IPS DF 4.7 (cell line): ENCODE measurements at regions not wholly inside any gene's neighbourhood (a gene's known extent, or its start where the extent isn't known, plus 50 kb on each side); places are given as distances from the start of the nearest gene placed in this dataset.

Source experiments
- DNase-seq: peaks from one replicate; pipeline ENCODE4 v3.0.0-alpha.2; 2013; ENCODE audit warnings: low spot score; ENCODE audit errors: extremely low read depth

GRCh38 chr3:106731230-106731629, 646.0 kb upstream of the CCDC54 start:
- DNase-seq = no peak

GRCh38 chr3:106734712-106735111, 642.5 kb upstream of the CCDC54 start:
- DNase-seq = no peak

- DNase-seq = no peak
Observed at GRCh38 chr3:106737265-106737664, 640.0 kb upstream of the CCDC54 start.

GRCh38 chr3:106740116-106740515, 637.1 kb upstream of the CCDC54 start:
- DNase-seq = no peak

GRCh38 chr3:106745344-106746168, 631.7 kb upstream of the CCDC54 start:
- DNase-seq = no peak

GRCh38 chr3:106746286-106746685, 631.0 kb upstream of the CCDC54 start:
- no peak for DNase-seq

GRCh38 chr3:106748472-106749262, 628.6 kb upstream of the CCDC54 start:
- no peak for DNase-seq

- no peak for DNase-seq
Observed at GRCh38 chr3:106750092-106750491, 627.1 kb upstream of the CCDC54 start.

GRCh38 chr3:106755336-106755735, 621.9 kb upstream of the CCDC54 start:
- DNase-seq = no peak

GRCh38 chr3:106756901-106757300, 620.3 kb upstream of the CCDC54 start:
- no peak for DNase-seq

- DNase-seq = no peak
Observed at GRCh38 chr3:106758459-106758858, 618.8 kb upstream of the CCDC54 start.

- no peak for DNase-seq
Observed at GRCh38 chr3:106759731-106760130, 617.5 kb upstream of the CCDC54 start.

- no peak for DNase-seq
Observed at GRCh38 chr3:106765342-106765741, 611.9 kb upstream of the CCDC54 start.

- no peak for DNase-seq
Observed at GRCh38 chr3:106768941-106769480, 608.2 kb upstream of the CCDC54 start.

- no peak for DNase-seq
Observed at GRCh38 chr3:106773795-106774194, 603.4 kb upstream of the CCDC54 start.

GRCh38 chr3:106783231-106783630, 594.0 kb upstream of the CCDC54 start:
- no peak for DNase-seq

- DNase-seq = no peak
Observed at GRCh38 chr3:106789276-106789675, 588.0 kb upstream of the CCDC54 start.

GRCh38 chr3:106792716-106793115, 584.5 kb upstream of the CCDC54 start:
- no peak for DNase-seq

GRCh38 chr3:106794442-106794841, 582.8 kb upstream of the CCDC54 start:
- no peak for DNase-seq

- no peak for DNase-seq
Observed at GRCh38 chr3:106795553-106795952, 581.7 kb upstream of the CCDC54 start.

GRCh38 chr3:106797461-106797860, 579.8 kb upstream of the CCDC54 start:
- DNase-seq = no peak

- no peak for DNase-seq
Observed at GRCh38 chr3:106805625-106806024, 571.6 kb upstream of the CCDC54 start.
